ENCODE measurements at regions not wholly inside any gene's neighbourhood (a gene's known extent, or its start where the extent isn't known, plus 50 kb on each side); places are given as distances from the start of the nearest gene placed in this dataset.
A peak's percentile ranks its signal among the peaks of the same experiment; 100 is the strongest.
"Not testable (repeated sequence)": the region's sequence is repeated elsewhere in the genome, so short reads cannot be mapped to it uniquely, and the experiment has no call there.

DNA sequence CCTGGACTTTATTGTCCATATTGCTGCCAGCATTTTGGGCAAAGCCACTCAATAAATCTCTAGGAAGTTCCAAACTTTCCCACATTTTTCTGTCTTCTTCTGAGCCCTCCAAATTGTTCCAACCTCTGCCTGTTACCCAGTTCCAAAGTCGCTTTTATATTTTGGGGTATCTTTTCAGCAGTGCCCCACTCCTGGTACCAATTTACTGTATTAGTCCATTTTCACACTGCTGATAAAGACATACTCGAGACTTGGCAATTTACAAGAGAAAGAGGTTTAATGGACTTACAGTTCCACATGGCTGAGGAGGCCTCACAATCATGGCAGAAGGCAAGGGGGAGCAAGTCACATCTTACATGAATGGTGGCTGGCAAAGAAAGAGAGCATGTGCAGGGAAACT lies 53.4 kb downstream of the AHSP start:
- DNase-seq: not testable (repeated sequence)

DNA sequence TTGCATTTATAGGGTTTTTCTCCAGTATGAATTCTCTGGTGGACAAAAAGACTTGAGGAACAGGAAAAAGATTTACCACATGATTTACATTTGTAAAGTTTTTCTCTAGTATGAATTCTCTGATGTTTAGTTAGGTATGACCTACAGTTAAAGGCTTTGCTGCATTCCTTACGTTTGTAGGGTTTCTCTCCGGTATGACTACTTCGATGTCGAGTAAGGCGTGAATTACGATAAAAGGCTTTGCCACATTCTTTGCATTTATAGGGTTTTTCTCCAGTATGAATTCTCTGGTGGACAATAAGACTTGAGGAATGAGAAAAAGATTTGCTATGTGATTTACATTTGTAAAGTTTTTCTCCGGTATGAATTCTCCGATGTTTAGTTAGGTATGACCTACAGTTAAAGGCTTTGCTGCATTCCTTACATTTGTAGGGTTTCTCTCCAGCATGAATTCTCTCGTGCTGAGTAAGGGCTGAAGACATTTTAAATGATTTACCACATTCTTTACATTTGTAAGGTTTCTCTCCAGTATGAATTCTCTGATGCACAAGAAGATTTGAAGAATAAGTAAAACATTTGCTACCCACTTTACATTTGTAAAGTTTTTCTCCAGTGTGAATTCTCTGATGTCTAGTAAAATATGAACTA lies 74.2 kb downstream of the AHSP start:
- not testable (repeated sequence) for DNase-seq

DNA sequence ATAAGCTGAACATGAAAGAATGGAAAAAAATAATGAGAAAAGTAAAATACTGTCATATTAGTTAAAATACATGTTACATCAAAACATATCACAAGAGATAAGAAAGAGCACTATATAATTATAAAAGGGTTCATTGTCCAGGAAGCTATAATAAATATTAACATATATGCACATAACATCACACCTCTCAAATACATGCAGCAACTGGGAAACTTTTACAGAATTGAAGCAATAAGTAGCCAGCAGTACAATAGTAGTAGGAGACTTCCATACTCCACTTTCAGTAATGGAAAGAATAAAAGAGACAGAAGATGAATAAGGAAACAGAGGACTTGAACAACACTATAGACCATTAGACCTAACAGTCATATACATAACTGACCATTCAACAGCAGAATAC lies 90.4 kb downstream of the AHSP start:
- DNase-seq: no peak

GRCh38 chr16:31636433-31636832 lies 108.7 kb downstream of the AHSP start:
- no peak for DNase-seq

- no peak for DNase-seq
These were observed 113.6 kb downstream of the AHSP start for GRCh38 chr16:31641279-31641678.

DNA sequence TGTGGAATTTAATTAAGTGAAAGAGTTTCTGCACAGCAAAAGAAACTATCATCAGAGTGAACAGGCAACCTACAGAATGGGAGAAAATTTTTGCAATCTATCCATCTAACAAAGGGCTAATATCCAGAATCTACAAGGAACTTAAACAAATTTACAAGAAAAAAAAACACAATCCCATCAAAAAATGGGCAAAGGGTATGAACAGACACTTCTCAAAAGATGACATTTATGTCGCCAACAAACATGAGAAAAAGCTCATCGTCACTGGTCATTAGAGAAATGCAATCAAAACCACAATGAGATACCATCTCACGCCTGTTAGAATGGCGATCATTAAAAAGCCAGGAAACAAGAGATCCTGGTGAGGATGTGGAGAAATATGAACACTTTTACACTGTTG lies 128.0 kb downstream of the AHSP start:
- not testable (repeated sequence) for DNase-seq

DNA sequence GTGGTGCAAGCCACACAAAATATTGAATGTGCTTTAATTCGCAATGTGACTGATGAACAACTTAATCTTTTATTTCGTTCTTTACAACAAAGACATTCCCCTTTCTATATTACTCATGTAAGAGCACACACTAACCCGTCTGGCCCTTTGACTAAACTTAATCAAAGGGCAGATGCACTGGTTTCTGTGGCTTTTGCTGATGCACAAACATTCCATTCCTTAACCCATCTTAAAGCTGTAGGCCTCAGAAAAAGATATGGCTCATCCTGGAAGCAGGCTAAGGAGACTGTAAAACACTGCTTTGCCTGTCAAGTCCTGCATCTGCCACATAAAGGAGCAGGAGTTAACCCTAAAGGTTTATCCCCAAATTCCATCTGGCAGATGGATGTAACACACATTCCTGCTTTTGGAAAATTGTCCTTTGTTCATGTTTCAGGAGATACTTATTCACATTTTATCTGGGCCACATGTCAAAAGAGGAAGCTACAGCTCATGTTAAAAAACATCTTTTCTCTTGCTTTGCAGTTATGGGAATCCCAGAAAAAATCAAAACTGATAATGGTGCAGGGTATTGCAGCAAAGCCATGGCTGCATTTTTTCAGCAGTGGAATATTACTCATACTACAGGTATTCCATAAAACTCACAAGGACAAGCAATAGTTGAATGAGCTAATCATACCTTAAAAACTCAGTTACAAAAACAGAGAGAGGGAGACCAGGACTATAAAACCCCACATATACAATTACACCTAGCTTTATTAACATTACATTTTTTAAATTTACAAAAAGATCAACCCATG lies 137.2 kb downstream of the AHSP start:
- no peak for DNase-seq

GRCh38 chr16:31674686-31675085 lies 147.0 kb downstream of the AHSP start:
- DNase-seq: no peak

DNA sequence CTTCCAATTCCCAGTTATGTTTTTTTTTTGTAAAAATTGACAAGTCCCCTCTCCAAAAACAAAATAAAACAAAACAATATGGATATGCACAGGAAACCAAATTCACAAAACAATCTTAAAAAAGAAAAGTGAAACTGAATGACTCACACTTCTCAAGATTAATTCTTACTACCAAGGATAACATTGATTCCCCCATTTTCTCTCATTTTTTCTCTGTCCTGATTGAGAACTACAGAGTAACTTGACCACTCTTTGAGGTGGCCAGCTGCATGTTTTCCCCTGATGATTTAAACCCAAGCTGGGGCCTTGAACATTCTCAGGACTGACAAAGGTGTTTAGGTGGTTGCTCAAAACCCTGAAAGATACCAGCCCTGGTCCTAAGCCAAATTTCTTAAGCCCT lies 149.0 kb downstream of the AHSP start:
- DNase-seq: no peak

GRCh38 chr16:31678649-31679325 lies 151.1 kb downstream of the AHSP start:
- no peak for DNase-seq

GRCh38 chr16:31689331-31689730 lies 161.6 kb downstream of the AHSP start:
- DNase-seq: not testable (repeated sequence)

GRCh38 chr16:31692338-31692737 lies 164.6 kb downstream of the AHSP start:
- DNase-seq: not testable (repeated sequence)

- no peak for DNase-seq
These were observed 166.0 kb downstream of the AHSP start for GRCh38 chr16:31693733-31694132.

DNA sequence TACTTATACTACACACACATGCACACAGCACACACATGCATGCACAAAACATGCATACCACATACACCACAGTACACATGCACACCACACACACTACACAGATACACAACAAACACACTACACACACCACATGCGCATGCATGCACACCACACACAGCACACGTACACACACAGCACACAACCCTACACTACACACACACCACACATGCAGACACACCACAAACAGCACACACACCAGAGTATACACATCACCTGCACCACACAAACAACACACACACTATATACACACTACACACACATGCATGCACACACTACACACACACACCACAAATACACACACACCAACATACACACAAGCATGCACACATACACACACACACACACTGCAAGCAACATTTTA lies 166.8 kb downstream of the AHSP start:
- DNase-seq: no peak

DNA sequence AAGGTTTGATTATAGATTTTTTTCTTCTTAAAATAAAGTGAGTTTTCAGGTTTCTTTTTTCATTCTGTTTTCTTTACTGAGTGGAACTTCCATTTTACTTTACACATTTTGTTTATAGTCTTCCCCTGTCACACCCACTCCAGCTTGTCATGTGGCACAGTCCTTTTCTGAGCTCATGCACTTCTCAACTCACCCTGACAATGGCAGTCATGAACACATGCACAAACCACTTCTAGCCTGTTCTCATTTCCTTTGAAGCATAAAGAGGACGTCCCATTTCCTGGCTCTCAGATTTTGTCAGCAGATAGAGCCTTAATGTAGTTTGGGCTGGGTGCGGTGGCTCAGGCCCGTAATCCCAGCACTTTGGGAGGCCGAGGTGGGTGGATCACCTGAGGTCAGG lies 168.0 kb downstream of the AHSP start:
- DNase-seq: peak; percentile 8

DNA sequence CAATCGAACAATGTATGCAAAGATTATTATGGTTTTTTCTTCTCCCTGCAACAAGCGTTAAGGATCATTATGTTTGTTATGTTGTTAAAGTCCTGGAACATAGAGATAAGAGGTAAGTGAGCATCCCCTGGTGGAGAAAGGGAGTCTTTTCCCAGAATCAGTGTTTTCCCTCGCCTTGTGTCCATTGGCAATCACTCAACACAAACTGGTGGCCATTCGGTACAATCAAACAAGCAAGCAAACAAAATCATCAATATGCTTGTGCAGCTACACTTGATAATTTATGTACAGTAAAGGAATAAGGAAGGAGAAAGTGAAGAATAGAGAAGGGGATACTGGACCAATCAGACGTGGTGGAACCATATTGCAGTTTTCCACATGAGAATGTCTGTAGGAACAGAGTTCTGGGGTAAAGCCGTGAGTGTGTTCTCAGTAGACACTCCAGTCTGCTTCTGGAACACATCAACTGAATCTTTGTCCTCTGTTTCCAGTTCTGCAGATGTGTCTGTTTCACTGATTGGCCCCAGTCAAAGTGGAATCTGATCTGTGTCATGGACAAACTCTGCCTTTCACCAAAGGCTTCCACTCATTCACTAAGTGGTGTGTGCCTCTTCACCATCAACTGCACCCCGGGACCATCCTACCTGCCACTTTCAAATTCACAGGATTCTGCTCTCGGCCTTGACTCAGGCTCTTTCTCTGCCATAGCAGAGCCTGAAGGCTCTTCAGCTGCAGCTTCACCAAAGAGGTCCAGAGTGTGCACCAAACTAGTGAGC lies 169.5 kb downstream of the AHSP start:
- DNase-seq: peak; percentile 50

GRCh38 chr16:31697744-31698125 lies 170.0 kb downstream of the AHSP start:
- no peak for DNase-seq

DNA sequence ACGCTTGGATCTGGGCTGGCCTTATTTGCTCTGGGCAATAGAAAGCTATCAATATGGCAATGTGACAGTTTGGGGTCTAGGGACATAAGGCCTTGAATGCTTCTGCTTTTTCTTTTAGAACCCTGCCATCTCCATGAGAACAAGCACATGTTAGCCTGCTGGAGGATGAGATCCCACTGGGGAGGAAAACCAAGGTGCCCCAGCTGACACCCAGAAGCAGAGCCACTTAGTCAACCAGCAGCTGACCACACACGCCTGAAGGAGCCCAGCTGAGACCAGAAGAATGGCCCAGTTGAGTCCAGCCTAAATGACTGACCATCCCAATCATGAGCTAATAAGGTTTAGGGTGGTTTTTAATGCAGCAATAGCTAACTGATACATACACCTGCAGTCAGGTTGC lies 171.2 kb downstream of the AHSP start:
- no peak for DNase-seq

GRCh38 chr16:31699601-31700000 lies 171.9 kb downstream of the AHSP start:
- DNase-seq: no peak

- no peak for DNase-seq
These were observed 172.5 kb downstream of the AHSP start for GRCh38 chr16:31700200-31700529.

GRCh38 chr16:31700530-31701388 lies 172.8 kb upstream of the ZNF267 start:
- DNase-seq: peak; percentile 77

- DNase-seq: no peak
These were observed 171.9 kb upstream of the ZNF267 start for GRCh38 chr16:31701734-31702133.

Data from DMS153 (cell line).